ENCODE measurements at regions not wholly inside any gene's neighbourhood (a gene's known extent, or its start where the extent isn't known, plus 50 kb on each side); places are given as distances from the start of the nearest gene placed in this dataset.
"Not testable (repeated sequence)": the region's sequence is repeated elsewhere in the genome, so short reads cannot be mapped to it uniquely, and the experiment has no call there.

- TF ChIP-seq EZH2 (optimal IDR thresholded peaks at IDR 0.05; ENCODE audit: low read depth, low read length); CTCF (IDR thresholded peaks at IDR 0.05; ENCODE audit: low read length): not testable (repeated sequence)
Observed at GRCh38 chr15:84144946-84145345, 90.6 kb upstream of the GOLGA6L4 start.

Measured in MM.1S (cell line).